ENCODE measurements at regions not wholly inside any gene's neighbourhood (a gene's known extent, or its start where the extent isn't known, plus 50 kb on each side); places are given as distances from the start of the nearest gene placed in this dataset.
"Not testable (repeated sequence)": the region's sequence is repeated elsewhere in the genome, so short reads cannot be mapped to it uniquely, and the experiment has no call there.

GRCh38 chr6:5843078-5843477, 163.6 kb downstream of the NRN1 start:
- FAIRE-seq = no peak
- Histone ChIP-seq H3K27me3 (ENCODE audit: control insufficient read depth, insufficient read depth, low read length) (no peaks in the 10 kb centered on the region), H3K36me3 (ENCODE audit: control insufficient read depth, insufficient read depth, low read length) (no peaks in the 10 kb centered on the region), H3K4me3 (ENCODE audit: low read depth, low read length) (no peak overlapping the region)
- TF ChIP-seq CTCF (IDR thresholded peaks at IDR 0.05; ENCODE audit: insufficient read depth, low read length, severe bottlenecking) = no peak
- DNase-seq (ENCODE audit: low read depth) = no peak

GRCh38 chr6:5840734-5841390, 165.9 kb downstream of the NRN1 start:
- H3K36me3 ChIP-seq (ENCODE audit: control insufficient read depth, insufficient read depth, low read length) = no peaks in the 10 kb centered on the region
- no peak for TF ChIP-seq CTCF (IDR thresholded peaks at IDR 0.05; ENCODE audit: insufficient read depth, low read length, severe bottlenecking)
- no peak for FAIRE-seq

GRCh38 chr6:5838656-5839396, 167.9 kb downstream of the NRN1 start:
- no peak for FAIRE-seq

More at GRCh38 chr6:5840734-5841390, 165.9 kb downstream of the NRN1 start:
- no peak for DNase-seq (ENCODE audit: low read depth)
- no peak overlapping the region for H3K4me3 ChIP-seq (ENCODE audit: low read depth, low read length)
- H3K27me3 ChIP-seq (ENCODE audit: control insufficient read depth, insufficient read depth, low read length) = no peaks in the 10 kb centered on the region

GRCh38 chr6:5837323-5837722, 169.4 kb downstream of the NRN1 start:
- no peak for FAIRE-seq
- H3K36me3 ChIP-seq (ENCODE audit: control insufficient read depth, insufficient read depth, low read length) = no peaks in the 10 kb centered on the region

More at GRCh38 chr6:5838656-5839396, 167.9 kb downstream of the NRN1 start:
- H3K4me3 ChIP-seq (ENCODE audit: low read depth, low read length) = no peak overlapping the region
- DNase-seq (ENCODE audit: low read depth) = no peak
- H3K27me3 ChIP-seq (ENCODE audit: control insufficient read depth, insufficient read depth, low read length) = no peaks in the 10 kb centered on the region
- TF ChIP-seq CTCF (IDR thresholded peaks at IDR 0.05; ENCODE audit: insufficient read depth, low read length, severe bottlenecking) = no peak
- no peaks in the 10 kb centered on the region for H3K36me3 ChIP-seq (ENCODE audit: control insufficient read depth, insufficient read depth, low read length)

GRCh38 chr6:5836597-5836996, 170.1 kb downstream of the NRN1 start:
- not testable (repeated sequence) for FAIRE-seq; H3K27me3 ChIP-seq (ENCODE audit: control insufficient read depth, insufficient read depth, low read length); H3K36me3 ChIP-seq (ENCODE audit: control insufficient read depth, insufficient read depth, low read length); DNase-seq (ENCODE audit: low read depth); H3K4me3 ChIP-seq (ENCODE audit: low read depth, low read length)

More at GRCh38 chr6:5837323-5837722, 169.4 kb downstream of the NRN1 start:
- no peak overlapping the region for H3K4me3 ChIP-seq (ENCODE audit: low read depth, low read length)
- no peaks in the 10 kb centered on the region for H3K27me3 ChIP-seq (ENCODE audit: control insufficient read depth, insufficient read depth, low read length)
- no peak for DNase-seq (ENCODE audit: low read depth)
- TF ChIP-seq CTCF (IDR thresholded peaks at IDR 0.05; ENCODE audit: insufficient read depth, low read length, severe bottlenecking) = no peak

- H3K36me3 ChIP-seq (ENCODE audit: control insufficient read depth, insufficient read depth, low read length) = no peaks in the 10 kb centered on the region
- DNase-seq (ENCODE audit: low read depth) (no peak), FAIRE-seq (no peak)
- no peaks in the 10 kb centered on the region for H3K27me3 ChIP-seq (ENCODE audit: control insufficient read depth, insufficient read depth, low read length)
- TF ChIP-seq CTCF (IDR thresholded peaks at IDR 0.05; ENCODE audit: insufficient read depth, low read length, severe bottlenecking) = no peak
- no peak overlapping the region for H3K4me3 ChIP-seq (ENCODE audit: low read depth, low read length)
Observed at GRCh38 chr6:5833120-5833519, 173.6 kb downstream of the NRN1 start.
